ENCODE measurements at regions not wholly inside any gene's neighbourhood (a gene's known extent, or its start where the extent isn't known, plus 50 kb on each side); places are given as distances from the start of the nearest gene placed in this dataset.

GRCh38 chr1:175878775-175879174, 135.4 kb upstream of the TNR start:
- no peak overlapping the region for H3K4me2 ChIP-seq (ENCODE audit: control insufficient read depth, extremely low read depth, insufficient read depth, low read depth, low read length)
- no peak overlapping the region for H3K27ac ChIP-seq (ENCODE audit: control insufficient read depth, insufficient read depth, low read length)
- TF ChIP-seq CTCF (optimal IDR thresholded peaks at IDR 0.05 in 1 of 3, IDR thresholded peaks at IDR 0.05 in 1 of 3, conservative IDR thresholded peaks at IDR 0.05 in 1 of 3; ENCODE audit: extremely low read depth in 1 of 3, insufficient read depth in 2 of 3, low read length in 3 of 3) (no peak), EZH2 (IDR thresholded peaks at IDR 0.05; ENCODE audit: low read length) (no peak)
- H3K36me3 ChIP-seq (ENCODE audit: control insufficient read depth in 2 of 2, extremely low read depth in 1 of 2, insufficient read depth in 2 of 2, low read length in 2 of 2) = no peaks in the 10 kb centered on the region
- H3K9me1 ChIP-seq (ENCODE audit: control insufficient read depth, extremely low read depth, insufficient read depth, low read length) = no peaks in the 10 kb centered on the region
- FAIRE-seq (no peak), DNase-seq (ENCODE audit: low read depth, low spot score) (no peak)
- no peaks in the 10 kb centered on the region for H4K20me1 ChIP-seq (ENCODE audit: control insufficient read depth, extremely low read depth, insufficient read depth, low read length)
- H3K4me1 ChIP-seq (ENCODE audit: control insufficient read depth, extremely low read depth, insufficient read depth, low read length) = no peaks in the 10 kb centered on the region
- dilution Hi-C loops (cut with MboI; ENCODE audit: extremely low pct_ligation_motif_present, low sequenced_read_pairs) = no loop called here
- H3K27me3 ChIP-seq (ENCODE audit: control insufficient read depth, extremely low read depth, insufficient read depth, low read length) = no peaks in the 10 kb centered on the region
- H3K79me2 ChIP-seq (ENCODE audit: control insufficient read depth, insufficient read depth, low read length) = no peaks in the 10 kb centered on the region
- no peaks in the 10 kb centered on the region for H3K9me3 ChIP-seq (ENCODE audit: control insufficient read depth, low read depth, low read length)
- H3K4me3 ChIP-seq (ENCODE audit: control insufficient read depth in 2 of 3, extremely low read depth in 1 of 3, insufficient read depth in 2 of 3, low read depth in 1 of 3, low read length in 3 of 3) = no peak overlapping the region
- no peak overlapping the region for H3K9ac ChIP-seq (ENCODE audit: control insufficient read depth, extremely low read depth, insufficient read depth, low read length)
- H2AFZ ChIP-seq (ENCODE audit: control insufficient read depth, low read length) = no peak overlapping the region

- no peak overlapping the region for H3K4me2 ChIP-seq (ENCODE audit: control insufficient read depth, extremely low read depth, insufficient read depth, low read depth, low read length)
- FAIRE-seq (no peak), DNase-seq (ENCODE audit: low read depth, low spot score) (no peak)
- TF ChIP-seq CTCF (optimal IDR thresholded peaks at IDR 0.05 in 1 of 3, IDR thresholded peaks at IDR 0.05 in 1 of 3, conservative IDR thresholded peaks at IDR 0.05 in 1 of 3; ENCODE audit: extremely low read depth in 1 of 3, insufficient read depth in 2 of 3, low read length in 3 of 3) (no peak), EZH2 (IDR thresholded peaks at IDR 0.05; ENCODE audit: low read length) (no peak)
- H3K9ac ChIP-seq (ENCODE audit: control insufficient read depth, extremely low read depth, insufficient read depth, low read length) = no peak overlapping the region
- H3K9me1 ChIP-seq (ENCODE audit: control insufficient read depth, extremely low read depth, insufficient read depth, low read length) = no peaks in the 10 kb centered on the region
- H3K9me3 ChIP-seq (ENCODE audit: control insufficient read depth, low read depth, low read length) = no peaks in the 10 kb centered on the region
- no peak overlapping the region for H3K4me3 ChIP-seq (ENCODE audit: control insufficient read depth in 2 of 3, extremely low read depth in 1 of 3, insufficient read depth in 2 of 3, low read depth in 1 of 3, low read length in 3 of 3)
- H3K4me1 ChIP-seq (ENCODE audit: control insufficient read depth, extremely low read depth, insufficient read depth, low read length) = no peaks in the 10 kb centered on the region
- H3K27ac ChIP-seq (ENCODE audit: control insufficient read depth, insufficient read depth, low read length) = no peak overlapping the region
- no peak overlapping the region for H2AFZ ChIP-seq (ENCODE audit: control insufficient read depth, low read length)
- H4K20me1 ChIP-seq (ENCODE audit: control insufficient read depth, extremely low read depth, insufficient read depth, low read length) = no peaks in the 10 kb centered on the region
- H3K79me2 ChIP-seq (ENCODE audit: control insufficient read depth, insufficient read depth, low read length) = no peaks in the 10 kb centered on the region
- H3K27me3 ChIP-seq (ENCODE audit: control insufficient read depth, extremely low read depth, insufficient read depth, low read length) = no peaks in the 10 kb centered on the region
- H3K36me3 ChIP-seq (ENCODE audit: control insufficient read depth in 2 of 2, extremely low read depth in 1 of 2, insufficient read depth in 2 of 2, low read length in 2 of 2) = no peaks in the 10 kb centered on the region
- dilution Hi-C loops (cut with MboI; ENCODE audit: extremely low pct_ligation_motif_present, low sequenced_read_pairs) = no loop called here
These were observed 134.7 kb upstream of the TNR start for GRCh38 chr1:175877939-175878737.
